ENCODE measurements at regions not wholly inside any gene's neighbourhood (a gene's known extent, or its start where the extent isn't known, plus 50 kb on each side); places are given as distances from the start of the nearest gene placed in this dataset.

GRCh38 chr22:22179858-22180257 is 64.7 kb upstream of the VPREB1 start:
- TF ChIP-seq CTCF (IDR thresholded peaks at IDR 0.05), result no peak
- TF ChIP-seq POLR2A (IDR thresholded peaks at IDR 0.05), result no peak

All from sigmoid colon (tissue), 3 donors.